Stimulated activated naive CD8-positive, alpha-beta T cell treated with anti-CD3 and anti-CD28 coated beads, Interleukin-15, Interleukin-2, amounts not matched to agents 100 U/mL and 50 U/mL, for 24 hours (primary cell): ENCODE measurements at regions not wholly inside any gene's neighbourhood (a gene's known extent, or its start where the extent isn't known, plus 50 kb on each side); places are given as distances from the start of the nearest gene placed in this dataset.
"Not testable (repeated sequence)": the region's sequence is repeated elsewhere in the genome, so short reads cannot be mapped to it uniquely, and the experiment has no call there.

Source experiments
- ATAC-seq: fragments of 150-1000 bp; cut with Tn5 transposase; one replicate; pipeline ENCODE4 v1.10.0; 2021
- DNase-seq: peaks from one replicate; pipeline ENCODE4 v3.0.0; 2021

GRCh38 chr6:106884576-106884975, 90.0 kb downstream of the CD24 start:
- ATAC-seq (no peak), DNase-seq (no peak)

GRCh38 chr6:106883808-106884262, 90.7 kb downstream of the CD24 start:
- DNase-seq (no peak), ATAC-seq (no peak)

GRCh38 chr6:106882601-106883518, 91.7 kb downstream of the CD24 start:
- ATAC-seq = no peak

GRCh38 chr6:106882138-106882537, 92.4 kb downstream of the CD24 start:
- DNase-seq (no peak), ATAC-seq (no peak)

More at GRCh38 chr6:106882601-106883518, 91.7 kb downstream of the CD24 start:
- DNase-seq = no peak

GRCh38 chr6:106880952-106881351, 93.6 kb downstream of the CD24 start:
- no peak for DNase-seq
- ATAC-seq = no peak

- no peak for DNase-seq
- no peak for ATAC-seq
These were observed 98.7 kb downstream of the CD24 start for GRCh38 chr6:106875782-106876321.

- no peak for DNase-seq
These were observed 100.0 kb downstream of the CD24 start for GRCh38 chr6:106874481-106874880.

GRCh38 chr6:106872049-106872448, 102.5 kb downstream of the CD24 start:
- ATAC-seq (no peak), DNase-seq (no peak)

More at GRCh38 chr6:106874481-106874880, 100.0 kb downstream of the CD24 start:
- ATAC-seq = no peak

GRCh38 chr6:106870824-106871717, 103.5 kb downstream of the CD24 start:
- DNase-seq (no peak), ATAC-seq (no peak)

- ATAC-seq (no peak), DNase-seq (no peak)
These were observed 104.5 kb downstream of the CD24 start for GRCh38 chr6:106870069-106870468.

GRCh38 chr6:106869203-106869602, 105.3 kb downstream of the CD24 start:
- ATAC-seq (no peak), DNase-seq (no peak)

- ATAC-seq (no peak), DNase-seq (no peak)
These were observed 107.5 kb downstream of the CD24 start for GRCh38 chr6:106866875-106867658.

- no peak for DNase-seq
- ATAC-seq = no peak
These were observed 111.7 kb downstream of the CD24 start for GRCh38 chr6:106862858-106863257.

- DNase-seq (no peak), ATAC-seq (no peak)
These were observed 113.6 kb downstream of the CD24 start for GRCh38 chr6:106860940-106861339.

- no peak for ATAC-seq
- no peak for DNase-seq
These were observed 115.9 kb downstream of the CD24 start for GRCh38 chr6:106858653-106859092.

- no peak for ATAC-seq
These were observed 116.5 kb downstream of the CD24 start for GRCh38 chr6:106857771-106858652.

GRCh38 chr6:106857310-106857709, 117.2 kb downstream of the CD24 start:
- ATAC-seq, DNase-seq: not testable (repeated sequence)

More at GRCh38 chr6:106857771-106858652, 116.5 kb downstream of the CD24 start:
- no peak for DNase-seq

- no peak for DNase-seq
These were observed 118.2 kb downstream of the CD24 start for GRCh38 chr6:106856227-106856874.

GRCh38 chr6:106855117-106855516, 119.4 kb downstream of the CD24 start:
- ATAC-seq (no peak), DNase-seq (no peak)

More at GRCh38 chr6:106856227-106856874, 118.2 kb downstream of the CD24 start:
- ATAC-seq = no peak
